ENCODE measurements at regions not wholly inside any gene's neighbourhood (a gene's known extent, or its start where the extent isn't known, plus 50 kb on each side); places are given as distances from the start of the nearest gene placed in this dataset.

- H3K9me3 ChIP-seq (ENCODE audit: control insufficient read depth, insufficient read depth, low read depth, low read length) = no peaks in the 10 kb centered on the region
- TF ChIP-seq POLR2AphosphoS5 (IDR thresholded peaks at IDR 0.05; ENCODE audit: low read depth, low read length) = no peak
- no peak for TF ChIP-seq SIN3A (IDR thresholded peaks at IDR 0.05; ENCODE audit: borderline replicate concordance, insufficient read depth, low read depth, low read length)
- TF ChIP-seq CTCF (IDR thresholded peaks at IDR 0.05) = no peak
- no peak for TF ChIP-seq REST (IDR thresholded peaks at IDR 0.05; ENCODE audit: insufficient read depth in 1 of 2, low read depth in 2 of 2, low read length in 1 of 2)
- TF ChIP-seq TCF7L2 (IDR thresholded peaks at IDR 0.05; ENCODE audit: low read depth, low read length) = no peak
- intact Hi-C loops (cut with micrococcal nuclease; ENCODE audit: unreplicated experiment) = no loop called here
- POLR2A ChIA-PET = no interaction called here
- no peaks in the 10 kb centered on the region for H3K27me3 ChIP-seq (ENCODE audit: control insufficient read depth, insufficient read depth, low read length)
- H3K4me1 ChIP-seq (ENCODE audit: control insufficient read depth, insufficient read depth, low read length) = no peaks in the 10 kb centered on the region
- BruUV-seq (replicated peaks) = no TSS peak
- in situ Hi-C loops (cut with HindIII; ENCODE audit: low pct_unique_long_range_greater_than_20kb, low sequenced_read_pairs) = no loop called here
- CTCF ChIA-PET = no interaction called here
- ATAC-seq (no peak), DNase-seq (ENCODE audit: low read depth, low spot score) (no peak)
- H3K27ac ChIP-seq (ENCODE audit: low read length) = no peak overlapping the region
- no peak overlapping the region for H3K4me3 ChIP-seq (ENCODE audit: low read depth in 2 of 2, low read length in 2 of 2)
- H3K36me3 ChIP-seq (ENCODE audit: control insufficient read depth, insufficient read depth, low read length) = no peaks in the 10 kb centered on the region
These were observed 327.1 kb downstream of the ZNF621 start for GRCh38 chr3:40851836-40852235.

GRCh38 chr3:40852712-40853111, 328.0 kb downstream of the ZNF621 start:
- TF ChIP-seq REST (IDR thresholded peaks at IDR 0.05; ENCODE audit: insufficient read depth in 1 of 2, low read depth in 2 of 2, low read length in 1 of 2) = no peak
- no peak for TF ChIP-seq CTCF (IDR thresholded peaks at IDR 0.05)
- TF ChIP-seq TCF7L2 (IDR thresholded peaks at IDR 0.05; ENCODE audit: low read depth, low read length) = no peak
- TF ChIP-seq POLR2AphosphoS5 (IDR thresholded peaks at IDR 0.05; ENCODE audit: low read depth, low read length) = no peak
- in situ Hi-C loops (cut with HindIII; ENCODE audit: low pct_unique_long_range_greater_than_20kb, low sequenced_read_pairs) (no loop called here), intact Hi-C loops (cut with micrococcal nuclease; ENCODE audit: unreplicated experiment) (no loop called here)
- H3K27me3 ChIP-seq (ENCODE audit: control insufficient read depth, insufficient read depth, low read length) = no peaks in the 10 kb centered on the region
- H3K27ac ChIP-seq (ENCODE audit: low read length) = no peak overlapping the region
- POLR2A ChIA-PET = no interaction called here
- H3K36me3 ChIP-seq (ENCODE audit: control insufficient read depth, insufficient read depth, low read length) = no peaks in the 10 kb centered on the region
- no peaks in the 10 kb centered on the region for H3K9me3 ChIP-seq (ENCODE audit: control insufficient read depth, insufficient read depth, low read depth, low read length)
- no peak for DNase-seq (ENCODE audit: low read depth, low spot score)
- no peaks in the 10 kb centered on the region for H3K4me1 ChIP-seq (ENCODE audit: control insufficient read depth, insufficient read depth, low read length)
- ATAC-seq = no peak
- H3K4me3 ChIP-seq (ENCODE audit: low read depth in 2 of 2, low read length in 2 of 2) = no peak overlapping the region
- BruUV-seq (replicated peaks) = no TSS peak
- CTCF ChIA-PET = no interaction called here
